ENCODE measurements at regions not wholly inside any gene's neighbourhood (a gene's known extent, or its start where the extent isn't known, plus 50 kb on each side); places are given as distances from the start of the nearest gene placed in this dataset.
A peak's percentile ranks its signal among the peaks of the same experiment; 100 is the strongest.

- TF ChIP-seq CTCF (IDR thresholded peaks at IDR 0.05) (peak in 2 of 12 donors; percentile 9 to 12), POLR2A (IDR thresholded peaks at IDR 0.05) (no peak)
These were observed 78.6 kb upstream of the GALNT5 start for GRCh38 chr2:157178874-157179273.

Measured in heart left ventricle (tissue), 13 donors.